LNCAP (cell line): ENCODE measurements at regions not wholly inside any gene's neighbourhood (a gene's known extent, or its start where the extent isn't known, plus 50 kb on each side); places are given as distances from the start of the nearest gene placed in this dataset.

ENCODE experiments used
- CTCF ChIP-seq: fragments of 450-650 bp; IDR thresholded peaks from 2 replicates; pipeline ENCODE4 v1.5.1; 2017; ENCODE audit warnings: mild to moderate bottlenecking

GRCh38 chr17:31608659-31609254 lies 217.3 kb downstream of the RAB11FIP4 start:
- no peak for TF ChIP-seq CTCF

GRCh38 chr17:31605761-31606160 lies 214.3 kb downstream of the RAB11FIP4 start:
- no peak for TF ChIP-seq CTCF

DNA sequence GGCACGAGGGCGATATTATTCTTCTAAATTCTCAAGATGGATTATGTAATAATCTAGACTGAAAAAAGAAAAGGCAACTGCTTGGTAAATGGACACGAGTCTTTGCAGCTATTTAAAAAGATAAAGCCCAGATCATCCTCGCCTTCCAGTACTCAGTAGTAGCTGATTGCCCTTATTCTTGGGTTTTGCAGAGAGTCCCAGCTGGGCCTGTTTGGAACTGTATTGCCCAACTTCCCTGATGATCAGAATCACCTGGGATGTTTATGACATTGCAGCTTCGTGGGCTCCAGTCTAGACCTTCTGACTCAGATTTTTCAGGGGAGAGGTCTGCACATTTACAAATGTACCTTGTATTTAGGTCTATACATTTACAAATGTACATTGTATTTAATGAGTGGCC lies 213.5 kb downstream of the RAB11FIP4 start:
- TF ChIP-seq CTCF, result no peak

- no peak for TF ChIP-seq CTCF
Observed at GRCh38 chr17:31598921-31599571, 207.6 kb downstream of the RAB11FIP4 start.

DNA sequence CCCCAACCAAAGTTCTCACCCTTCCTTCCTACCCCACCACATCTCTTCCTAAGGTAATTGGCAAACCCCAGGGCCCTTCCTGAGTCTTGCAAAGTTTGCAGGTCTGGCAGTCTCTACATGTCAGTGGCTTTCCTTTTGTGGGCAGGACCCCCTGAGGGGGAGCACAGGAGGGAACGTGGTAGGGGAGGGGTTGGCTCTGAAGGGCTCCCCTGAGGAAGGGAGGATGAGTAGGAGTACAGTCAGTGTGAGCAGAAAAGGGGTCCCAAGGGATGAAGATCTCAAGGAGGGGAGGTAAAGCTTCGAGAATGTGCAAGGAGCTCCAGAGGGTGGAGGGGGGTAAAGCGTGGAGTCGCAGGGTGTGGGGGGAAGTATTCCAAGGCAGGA lies 206.9 kb downstream of the RAB11FIP4 start:
- TF ChIP-seq CTCF, result no peak

DNA sequence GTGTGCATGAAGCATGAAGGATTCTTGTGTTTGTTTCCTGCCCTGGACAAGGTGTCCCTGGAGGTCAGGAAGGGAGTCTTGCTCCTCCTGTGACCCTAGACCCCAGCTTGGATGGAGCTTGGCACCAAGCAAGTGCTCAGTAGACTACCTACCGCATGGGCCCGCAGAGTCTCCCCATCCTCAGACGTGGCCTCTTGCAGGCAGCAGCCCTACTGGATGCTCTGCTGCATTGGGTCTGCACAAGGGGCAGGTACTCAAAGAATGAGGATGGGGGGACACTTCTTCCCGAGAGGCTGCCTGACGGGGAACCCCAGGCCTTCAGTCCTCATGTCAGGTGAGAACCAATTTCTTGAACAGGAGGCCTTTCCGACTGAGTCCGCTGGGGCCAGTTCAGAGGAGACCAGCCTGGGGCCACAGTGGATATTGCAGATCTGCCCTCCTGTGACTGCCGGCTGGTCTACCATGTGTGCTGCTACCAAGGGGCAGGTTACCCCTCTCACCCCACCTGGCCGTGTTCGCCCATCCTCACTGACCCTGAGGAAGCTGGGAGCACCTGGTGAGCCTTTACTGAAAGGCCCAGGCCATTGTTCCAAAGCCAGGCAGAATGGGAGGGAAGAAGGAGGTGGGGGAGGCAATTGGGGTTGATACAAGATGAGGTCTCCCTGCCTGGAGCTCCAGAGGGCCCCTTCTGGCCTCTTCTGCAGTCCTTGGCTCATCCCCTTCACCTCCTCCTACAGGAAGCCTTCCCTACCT lies 206.3 kb downstream of the RAB11FIP4 start:
- TF ChIP-seq CTCF, result no peak

DNA sequence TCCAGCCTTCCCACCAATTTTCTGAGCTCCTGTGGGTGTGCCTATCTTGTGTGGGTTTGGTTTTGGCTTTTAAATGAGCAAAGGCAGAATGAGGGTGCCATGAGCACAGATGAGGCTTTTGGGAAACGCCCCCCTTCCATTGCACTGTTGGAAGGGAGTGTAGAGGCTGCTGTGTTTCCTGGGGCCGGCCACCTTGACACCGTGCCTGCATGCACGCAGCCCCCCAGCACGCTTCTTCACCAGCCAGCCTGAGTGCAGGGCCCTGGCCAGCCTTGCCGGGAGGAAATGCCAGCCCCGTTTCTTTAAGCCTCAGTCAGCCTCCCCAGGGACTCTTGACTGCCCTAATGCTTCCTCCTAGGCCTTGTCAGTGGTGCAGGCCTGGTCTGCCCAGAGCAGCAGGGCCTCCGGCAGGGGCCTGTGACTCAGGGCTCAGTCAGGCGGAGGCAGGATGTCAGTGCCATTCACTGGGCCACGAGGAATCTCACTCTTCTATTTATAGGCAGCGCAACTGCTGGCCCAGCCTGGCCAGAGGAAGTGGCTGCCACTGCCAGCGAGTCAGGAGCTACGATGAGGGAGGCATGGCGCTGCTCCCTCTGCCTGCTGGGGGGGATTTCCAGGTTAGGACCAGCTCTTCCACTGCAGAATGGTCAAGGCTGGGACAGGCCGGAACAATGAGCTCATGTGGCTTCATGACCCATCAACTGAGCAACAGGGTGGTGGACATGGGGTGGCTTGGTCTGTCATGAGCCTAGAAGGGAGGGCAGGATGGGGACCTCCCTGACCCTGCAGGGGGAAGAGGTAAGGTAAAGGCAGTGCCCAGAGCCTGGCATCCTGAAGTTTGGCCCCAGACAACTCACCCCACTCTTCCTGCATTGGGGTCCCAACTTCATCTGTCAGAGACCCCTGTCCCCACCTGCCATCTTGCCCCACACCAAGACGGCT lies 205.2 kb downstream of the RAB11FIP4 start:
- no peak for TF ChIP-seq CTCF
